GM12875 (cell line): ENCODE measurements at regions not wholly inside any gene's neighbourhood (a gene's known extent, or its start where the extent isn't known, plus 50 kb on each side); places are given as distances from the start of the nearest gene placed in this dataset.

Experiments used
- H3K4me3 ChIP-seq: one replicate; pipeline ENCODE4 v1.5.1; 2011; ENCODE audit warnings: low read depth, low read length, control low read depth
- TF ChIP-seq, protein P1 (sequence below): IDR thresholded peaks from 2 replicates; pipeline ENCODE4 v1.5.1; 2011; ENCODE audit warnings: low read depth, mild to moderate bottlenecking, control low read depth, inconsistent platforms, low read length, moderate library complexity, borderline replicate concordance; ENCODE audit not compliant: insufficient read depth

- no peak overlapping the region for H3K4me3 ChIP-seq
Observed at GRCh38 chr18:73774811-73775509, 372.7 kb downstream of the FBXO15 start.

GRCh38 chr18:73768043-73768442 is 379.6 kb downstream of the FBXO15 start:
- TF ChIP-seq, protein P1, sequence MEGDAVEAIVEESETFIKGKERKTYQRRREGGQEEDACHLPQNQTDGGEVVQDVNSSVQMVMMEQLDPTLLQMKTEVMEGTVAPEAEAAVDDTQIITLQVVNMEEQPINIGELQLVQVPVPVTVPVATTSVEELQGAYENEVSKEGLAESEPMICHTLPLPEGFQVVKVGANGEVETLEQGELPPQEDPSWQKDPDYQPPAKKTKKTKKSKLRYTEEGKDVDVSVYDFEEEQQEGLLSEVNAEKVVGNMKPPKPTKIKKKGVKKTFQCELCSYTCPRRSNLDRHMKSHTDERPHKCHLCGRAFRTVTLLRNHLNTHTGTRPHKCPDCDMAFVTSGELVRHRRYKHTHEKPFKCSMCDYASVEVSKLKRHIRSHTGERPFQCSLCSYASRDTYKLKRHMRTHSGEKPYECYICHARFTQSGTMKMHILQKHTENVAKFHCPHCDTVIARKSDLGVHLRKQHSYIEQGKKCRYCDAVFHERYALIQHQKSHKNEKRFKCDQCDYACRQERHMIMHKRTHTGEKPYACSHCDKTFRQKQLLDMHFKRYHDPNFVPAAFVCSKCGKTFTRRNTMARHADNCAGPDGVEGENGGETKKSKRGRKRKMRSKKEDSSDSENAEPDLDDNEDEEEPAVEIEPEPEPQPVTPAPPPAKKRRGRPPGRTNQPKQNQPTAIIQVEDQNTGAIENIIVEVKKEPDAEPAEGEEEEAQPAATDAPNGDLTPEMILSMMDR: no peak
- no peak overlapping the region for H3K4me3 ChIP-seq

More at GRCh38 chr18:73774811-73775509, 372.7 kb downstream of the FBXO15 start:
- TF ChIP-seq, protein P1: no peak

DNA sequence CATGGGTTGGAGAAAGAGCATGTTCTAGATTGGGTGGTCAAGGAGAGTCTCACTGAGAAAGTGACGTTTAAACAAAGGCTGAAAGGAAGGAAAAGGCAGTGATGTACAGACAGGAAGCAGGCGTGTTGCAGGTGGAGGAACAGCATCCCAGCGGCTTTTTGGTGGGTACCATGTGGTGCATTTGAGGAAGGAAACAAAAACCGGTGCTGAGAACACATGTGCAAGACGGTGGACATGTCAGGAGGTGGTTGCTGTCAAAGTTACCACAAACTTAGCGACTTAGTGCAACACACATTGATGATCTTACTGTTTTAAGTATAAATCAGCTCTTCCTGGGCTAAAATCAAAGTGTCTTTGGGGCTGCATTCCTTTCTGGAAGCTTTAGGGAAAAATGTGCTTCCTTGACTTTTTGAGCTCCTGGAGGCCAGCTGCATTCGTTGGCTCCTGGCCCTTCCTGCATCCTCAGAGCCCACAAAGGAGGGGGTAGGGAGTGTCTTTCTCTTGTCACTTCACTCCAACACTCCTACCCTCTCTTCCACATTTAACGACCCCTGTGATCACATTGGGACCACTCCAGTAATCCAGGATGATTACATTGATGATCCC is 380.6 kb downstream of the FBXO15 start:
- H3K4me3 ChIP-seq: no peak overlapping the region
- TF ChIP-seq, protein P1: no peak

DNA sequence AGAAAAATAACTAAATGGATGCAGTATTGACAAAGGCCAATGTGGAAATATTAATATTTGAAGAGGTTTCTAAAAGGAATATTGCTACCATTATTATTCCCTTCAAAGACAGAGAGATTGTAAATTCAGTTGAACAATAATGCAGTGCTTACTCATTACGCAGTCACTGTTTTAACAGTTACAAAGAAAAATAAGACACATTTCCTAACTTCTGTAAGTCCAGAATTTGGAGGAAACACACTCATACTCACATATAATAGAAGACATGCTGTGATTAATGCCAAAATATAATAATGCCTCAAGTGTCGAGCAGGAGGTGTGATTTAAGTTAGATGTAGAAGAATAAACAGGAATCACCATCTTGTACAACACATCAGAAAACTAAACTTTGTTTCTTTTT is 389.2 kb downstream of the FBXO15 start:
- TF ChIP-seq, protein P1: no peak
- no peak overlapping the region for H3K4me3 ChIP-seq

GRCh38 chr18:73756256-73757091 is 391.2 kb downstream of the FBXO15 start:
- H3K4me3 ChIP-seq: no peak overlapping the region
- TF ChIP-seq, protein P1: no peak

DNA sequence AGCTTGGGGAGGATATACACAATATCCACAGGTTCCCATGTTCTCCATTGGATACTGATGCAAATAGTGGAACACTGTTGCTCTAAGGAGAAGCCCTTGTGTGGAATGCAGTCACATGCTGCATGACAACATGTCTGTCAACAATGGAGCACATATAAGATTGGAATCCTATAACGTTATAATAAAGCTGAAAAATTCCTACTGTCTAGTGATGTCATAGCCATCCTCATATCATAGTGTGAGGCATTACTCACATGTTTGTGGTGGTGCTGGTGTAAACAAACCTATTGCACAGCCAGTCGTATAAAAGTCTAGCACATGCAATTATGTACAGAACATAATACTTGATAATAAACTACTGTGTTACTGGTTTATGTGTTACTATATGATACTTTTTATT is 394.7 kb downstream of the FBXO15 start:
- H3K4me3 ChIP-seq: no peak overlapping the region
- TF ChIP-seq, protein P1: no peak
